NT2/D1 (cell line): ENCODE measurements at regions not wholly inside any gene's neighbourhood (a gene's known extent, or its start where the extent isn't known, plus 50 kb on each side); places are given as distances from the start of the nearest gene placed in this dataset.

ENCODE experiments used
- SUZ12 ChIP-seq: IDR thresholded peaks from 2 replicates; pipeline ENCODE4 v1.6.1; 2011; ENCODE audit not compliant: insufficient read length, insufficient read depth; ENCODE audit errors: extremely low read depth
- YY1 ChIP-seq: IDR thresholded peaks from 2 replicates; pipeline ENCODE4 v1.6.1; 2011; ENCODE audit not compliant: insufficient read length, insufficient read depth
- ZNF274 ChIP-seq: IDR thresholded peaks from 2 replicates; pipeline ENCODE4 v1.6.1; 2011; ENCODE audit warnings: mild to moderate bottlenecking, low read depth, low read length

GRCh38 chr1:189351960-189352359 is 1125.7 kb downstream of the BRINP3 start:
- TF ChIP-seq YY1 (no peak), ZNF274 (no peak), SUZ12 (no peak)
